HG03565 (cell line): ENCODE measurements at regions not wholly inside any gene's neighbourhood (a gene's known extent, or its start where the extent isn't known, plus 50 kb on each side); places are given as distances from the start of the nearest gene placed in this dataset.
"Not testable (repeated sequence)": the region's sequence is repeated elsewhere in the genome, so short reads cannot be mapped to it uniquely, and the experiment has no call there.

ENCODE experiments used
- ATAC-seq: cut with Tn5 transposase; IDR thresholded peaks from one replicate; pipeline ENCODE4 v1.9.1; 2021; ENCODE audit warnings: mild to moderate bottlenecking, moderate library complexity; ENCODE audit not compliant: unreplicated experiment

GRCh38 chr4:28007693-28008092, 1147.1 kb downstream of the STIM2 start:
- no peak for ATAC-seq

- ATAC-seq: no peak
These were observed 1148.9 kb downstream of the STIM2 start for GRCh38 chr4:28009541-28009940.

DNA sequence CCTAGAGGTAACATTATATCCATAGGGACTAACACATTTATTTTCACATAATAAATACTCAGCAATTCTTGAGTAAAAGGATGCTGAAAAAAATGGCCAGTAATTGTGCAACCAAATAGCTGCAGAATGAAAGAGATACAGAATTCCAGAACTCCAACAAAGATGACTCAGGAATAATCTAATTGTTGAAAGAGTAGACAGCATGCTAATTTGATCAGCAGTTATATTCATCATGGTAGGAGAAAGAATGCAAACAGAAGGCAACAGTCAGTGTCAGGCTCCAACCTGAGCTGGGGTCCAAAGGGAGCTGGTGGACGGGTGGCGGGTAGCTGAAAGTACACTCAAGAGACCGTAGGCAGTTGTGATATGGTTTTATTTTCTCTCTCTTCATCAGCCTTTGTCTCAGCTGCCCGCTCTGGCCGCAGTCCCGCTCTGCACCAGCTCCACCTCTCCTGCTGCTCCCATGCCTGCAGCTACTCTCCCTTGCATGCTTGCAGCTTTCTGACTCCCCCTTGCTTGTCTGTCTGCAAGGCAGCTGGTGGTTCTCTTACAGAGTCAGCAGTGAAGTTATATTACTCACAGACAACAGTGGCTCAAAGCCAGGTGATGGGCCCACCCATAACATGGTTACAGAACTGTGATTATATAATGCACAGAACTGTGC, 1150.1 kb downstream of the STIM2 start:
- no peak for ATAC-seq

- no peak for ATAC-seq
These were observed 1153.8 kb downstream of the STIM2 start for GRCh38 chr4:28014469-28014868.

- no peak for ATAC-seq
These were observed 1155.4 kb downstream of the STIM2 start for GRCh38 chr4:28015996-28016395.

GRCh38 chr4:28038253-28038652, 1177.6 kb downstream of the STIM2 start:
- ATAC-seq: not testable (repeated sequence)

- ATAC-seq: no peak
These were observed 1201.9 kb downstream of the STIM2 start for GRCh38 chr4:28062562-28062961.

GRCh38 chr4:28073860-28074555, 1213.4 kb downstream of the STIM2 start:
- ATAC-seq: no peak

GRCh38 chr4:28075401-28075956, 1214.8 kb downstream of the STIM2 start:
- ATAC-seq: no peak

- ATAC-seq: not testable (repeated sequence)
These were observed 1216.6 kb downstream of the STIM2 start for GRCh38 chr4:28077203-28077602.

DNA sequence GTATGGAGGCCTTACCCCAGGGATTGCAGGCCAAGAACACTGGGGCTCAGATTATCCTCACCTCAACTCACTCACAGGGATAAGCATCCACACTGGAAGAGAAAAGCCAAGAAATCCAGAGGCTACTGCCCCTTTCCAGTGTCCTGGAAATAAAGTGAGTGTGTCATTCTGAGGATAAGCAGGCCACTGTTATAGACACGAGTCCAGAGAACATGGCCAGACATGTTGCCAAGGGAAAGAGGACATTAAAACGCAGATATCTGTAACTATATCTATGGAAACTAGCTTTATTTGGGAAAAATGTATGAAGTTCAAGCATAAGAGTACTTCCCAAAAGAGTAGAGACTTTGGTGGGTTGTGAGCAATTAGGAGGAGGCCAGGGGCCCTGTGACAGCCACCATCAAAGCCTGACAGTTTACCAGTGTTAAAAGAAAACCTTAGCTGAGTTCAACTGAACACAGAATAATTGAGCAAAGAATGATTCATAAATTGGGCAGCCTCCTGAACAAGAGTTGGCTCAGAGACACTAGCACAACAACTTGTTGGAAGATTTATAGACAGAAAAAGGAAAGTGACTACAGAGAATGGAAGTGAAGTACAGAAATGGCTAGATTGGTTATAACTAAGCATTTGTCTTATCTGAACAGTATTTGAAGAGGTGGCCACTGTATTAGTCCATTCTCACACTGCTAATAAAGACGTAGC, 1222.2 kb downstream of the STIM2 start:
- ATAC-seq: no peak

DNA sequence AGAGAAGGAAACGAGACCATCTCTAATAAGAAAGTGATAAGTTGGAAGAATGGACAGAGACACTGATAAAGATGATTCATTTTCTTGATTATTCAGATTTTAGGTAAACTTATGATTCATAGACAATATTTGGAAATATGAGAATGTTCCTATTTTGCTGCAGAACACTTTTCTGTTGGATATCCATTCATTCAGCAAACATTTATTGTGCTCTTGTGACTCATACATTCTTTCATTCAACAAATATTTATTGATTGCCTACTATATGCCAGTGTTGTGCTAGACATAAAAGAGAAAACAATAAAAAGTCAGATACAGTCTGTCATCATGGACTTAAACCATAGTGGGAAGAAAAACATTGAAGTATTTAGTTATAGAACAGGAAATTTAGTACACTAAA, 1232.0 kb downstream of the STIM2 start:
- ATAC-seq: no peak

- no peak for ATAC-seq
These were observed 1232.4 kb downstream of the STIM2 start for GRCh38 chr4:28093071-28093470.

GRCh38 chr4:28101583-28101982, 1240.9 kb downstream of the STIM2 start:
- no peak for ATAC-seq

DNA sequence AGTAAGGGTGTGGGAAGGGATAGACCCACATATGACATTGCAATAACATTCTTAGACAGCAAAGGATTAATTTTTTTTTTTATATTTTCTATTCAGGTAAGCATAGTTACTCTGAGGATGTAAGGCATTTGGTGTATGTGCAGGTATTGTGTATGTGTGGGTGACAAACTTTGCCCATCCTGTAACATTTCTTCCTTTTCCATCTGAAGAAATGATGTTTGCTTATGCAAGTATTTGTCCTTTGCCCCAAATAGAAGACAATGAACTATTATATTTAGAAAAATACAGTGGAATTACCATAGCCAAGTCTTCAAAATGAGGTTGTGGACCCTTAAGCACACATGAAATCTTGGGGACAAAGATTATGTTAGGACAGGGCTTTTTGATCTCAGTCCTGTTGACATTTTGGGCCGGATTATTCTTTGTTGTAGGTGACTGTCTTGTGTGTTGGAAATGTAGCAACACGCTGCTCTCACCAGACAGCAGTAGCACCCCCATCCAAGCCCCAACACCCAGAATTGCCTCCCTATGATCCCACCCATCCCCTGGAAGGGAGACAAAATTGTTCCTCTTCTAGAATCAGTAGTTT, 1244.7 kb downstream of the STIM2 start:
- no peak for ATAC-seq

DNA sequence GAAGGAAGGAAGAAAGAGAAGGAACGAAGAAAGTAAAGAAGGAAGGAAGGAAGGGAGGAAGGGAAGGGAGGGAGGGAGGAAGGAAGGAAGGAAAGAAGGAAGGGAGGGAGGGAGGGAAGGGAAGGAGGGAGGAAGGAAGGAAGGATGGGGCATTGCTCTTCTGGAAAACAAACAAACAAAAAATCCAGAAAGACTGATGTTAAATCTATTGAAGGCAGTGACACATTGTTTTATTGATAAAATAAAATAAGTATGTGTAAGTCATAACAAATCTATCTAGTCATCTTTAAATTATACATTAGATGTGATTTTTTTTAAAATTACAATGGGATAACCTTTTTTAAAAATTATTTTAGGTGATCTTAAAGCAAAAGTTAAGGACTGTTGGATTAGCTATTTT, 1245.5 kb downstream of the STIM2 start:
- no peak for ATAC-seq

DNA sequence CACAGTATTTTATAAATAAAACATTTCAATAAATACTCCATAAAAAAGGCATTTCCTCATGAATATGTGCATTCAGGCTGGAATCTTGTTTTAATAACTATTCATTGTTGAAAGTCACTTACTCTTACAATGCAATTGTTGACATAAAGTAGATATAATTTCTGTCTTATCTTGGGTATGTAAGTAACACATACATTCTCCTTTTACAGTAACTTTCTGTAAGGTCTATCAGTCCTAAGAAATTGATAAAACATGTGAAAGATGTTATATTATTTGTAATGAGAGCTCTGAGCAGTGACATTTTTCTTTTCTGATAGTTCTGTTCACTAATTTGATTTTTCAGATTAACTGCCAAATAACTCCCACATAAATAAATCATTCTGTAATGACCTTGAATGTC, 1249.2 kb downstream of the STIM2 start:
- ATAC-seq: no peak

DNA sequence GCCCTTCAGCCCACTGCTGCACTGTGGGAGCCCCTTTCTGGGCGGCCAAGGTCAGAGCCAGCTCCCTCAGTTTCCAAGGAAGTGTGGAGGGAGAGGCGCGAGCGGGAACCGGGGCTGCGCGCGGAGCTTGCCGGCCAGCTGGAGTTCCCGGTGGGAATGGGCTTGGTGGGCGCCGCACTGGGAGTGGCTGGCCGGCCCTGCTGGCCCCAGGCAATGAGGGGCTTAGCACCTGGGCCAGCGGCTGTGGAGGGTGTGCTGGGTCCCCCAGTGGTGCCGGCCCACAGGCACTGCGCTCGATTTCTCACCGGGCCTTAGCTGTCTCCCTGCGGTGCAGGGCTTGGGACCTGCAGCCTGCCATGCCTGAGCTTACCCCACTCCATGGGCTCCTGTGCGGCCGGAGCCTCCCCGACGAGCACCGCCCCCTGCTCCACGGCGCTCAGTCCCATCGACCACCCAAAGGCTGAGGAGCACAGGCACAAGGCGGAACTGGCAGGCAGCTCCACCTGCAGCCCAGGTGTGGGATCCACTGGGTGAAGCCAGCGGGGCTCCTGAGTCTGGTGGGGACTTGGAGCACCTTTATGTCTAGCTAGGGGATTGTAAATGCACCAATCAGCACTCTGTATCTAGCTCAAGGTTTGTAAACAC, 1252.2 kb downstream of the STIM2 start:
- not testable (repeated sequence) for ATAC-seq

- not testable (repeated sequence) for ATAC-seq
These were observed 1252.9 kb downstream of the STIM2 start for GRCh38 chr4:28113586-28113985.

- ATAC-seq: not testable (repeated sequence)
These were observed 1256.0 kb downstream of the STIM2 start for GRCh38 chr4:28116526-28117083.
